Hematopoietic multipotent progenitor cell treated with erythropoietin and hydrocortisone succinate and interleukin-3 and kit ligand, for 6 days (in vitro differentiated cells): ENCODE measurements at regions not wholly inside any gene's neighbourhood (a gene's known extent, or its start where the extent isn't known, plus 50 kb on each side); places are given as distances from the start of the nearest gene placed in this dataset.
A peak's percentile ranks its signal among the peaks of the same experiment; 100 is the strongest.

ENCODE experiments used
- DNase-seq: peaks from one replicate; pipeline ENCODE4 v3.0.0-alpha.2; 2015

- peak; percentile 1 for DNase-seq
These were observed 167.2 kb upstream of the PROX1 start for GRCh38 chr1:213820362-213821149.

GRCh38 chr1:213821175-213821942 is 166.4 kb upstream of the PROX1 start:
- DNase-seq, result no peak

- no peak for DNase-seq
These were observed 165.8 kb upstream of the PROX1 start for GRCh38 chr1:213821943-213822334.

GRCh38 chr1:213826891-213827290 is 160.9 kb upstream of the PROX1 start:
- no peak for DNase-seq

- no peak for DNase-seq
These were observed 158.9 kb upstream of the PROX1 start for GRCh38 chr1:213828867-213829266.

GRCh38 chr1:213829780-213830179 is 158.0 kb upstream of the PROX1 start:
- no peak for DNase-seq

GRCh38 chr1:213830371-213830770 is 157.4 kb upstream of the PROX1 start:
- DNase-seq, result no peak

GRCh38 chr1:213840575-213840974 is 147.2 kb upstream of the PROX1 start:
- no peak for DNase-seq

GRCh38 chr1:213844632-213845031 is 143.1 kb upstream of the PROX1 start:
- no peak for DNase-seq

- peak; percentile 10 for DNase-seq
These were observed 135.7 kb upstream of the PROX1 start for GRCh38 chr1:213852107-213852506.

GRCh38 chr1:213858581-213858980 is 129.2 kb upstream of the PROX1 start:
- DNase-seq, result no peak

GRCh38 chr1:213861841-213862240 is 125.9 kb upstream of the PROX1 start:
- no peak for DNase-seq

- DNase-seq, result no peak
These were observed 123.7 kb upstream of the PROX1 start for GRCh38 chr1:213864091-213864490.

- DNase-seq, result no peak
These were observed 119.3 kb upstream of the PROX1 start for GRCh38 chr1:213868482-213868881.

- no peak for DNase-seq
These were observed 116.6 kb upstream of the PROX1 start for GRCh38 chr1:213871179-213871578.

- DNase-seq, result no peak
These were observed 113.0 kb upstream of the PROX1 start for GRCh38 chr1:213874789-213875188.

- no peak for DNase-seq
These were observed 111.2 kb upstream of the PROX1 start for GRCh38 chr1:213876531-213876930.

- no peak for DNase-seq
These were observed 104.2 kb upstream of the PROX1 start for GRCh38 chr1:213883618-213884017.

GRCh38 chr1:213884402-213884801 is 103.4 kb upstream of the PROX1 start:
- DNase-seq, result no peak

- no peak for DNase-seq
These were observed 102.8 kb upstream of the PROX1 start for GRCh38 chr1:213884942-213885341.

GRCh38 chr1:213887842-213888241 is 99.9 kb upstream of the PROX1 start:
- DNase-seq, result no peak

- DNase-seq, result no peak
These were observed 95.5 kb upstream of the PROX1 start for GRCh38 chr1:213891989-213892902.

GRCh38 chr1:213898684-213899083 is 89.1 kb upstream of the PROX1 start:
- no peak for DNase-seq
